ENCODE measurements at regions not wholly inside any gene's neighbourhood (a gene's known extent, or its start where the extent isn't known, plus 50 kb on each side); places are given as distances from the start of the nearest gene placed in this dataset.

DNA sequence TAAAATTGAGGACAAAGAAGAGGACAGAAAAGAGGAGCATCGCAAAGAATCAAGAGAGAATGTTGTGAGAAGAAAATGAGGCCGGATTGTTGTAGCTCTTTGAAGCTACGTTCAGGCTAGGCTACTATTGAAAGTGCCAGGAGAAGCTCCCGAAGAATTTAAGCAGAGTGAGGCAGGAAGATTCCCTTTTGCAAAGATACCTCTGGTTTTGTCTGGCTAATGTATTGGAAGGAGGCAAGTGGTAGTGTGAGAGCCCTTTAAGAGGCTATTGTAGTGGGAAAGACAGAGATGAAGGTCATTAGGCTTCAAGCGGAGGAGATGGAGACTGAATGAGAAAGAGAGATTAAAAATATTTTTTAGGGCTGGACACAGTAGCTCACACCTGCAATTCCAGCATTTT lies 476.9 kb upstream of the ADGRL2 start:
- TF ChIP-seq, protein P1, sequence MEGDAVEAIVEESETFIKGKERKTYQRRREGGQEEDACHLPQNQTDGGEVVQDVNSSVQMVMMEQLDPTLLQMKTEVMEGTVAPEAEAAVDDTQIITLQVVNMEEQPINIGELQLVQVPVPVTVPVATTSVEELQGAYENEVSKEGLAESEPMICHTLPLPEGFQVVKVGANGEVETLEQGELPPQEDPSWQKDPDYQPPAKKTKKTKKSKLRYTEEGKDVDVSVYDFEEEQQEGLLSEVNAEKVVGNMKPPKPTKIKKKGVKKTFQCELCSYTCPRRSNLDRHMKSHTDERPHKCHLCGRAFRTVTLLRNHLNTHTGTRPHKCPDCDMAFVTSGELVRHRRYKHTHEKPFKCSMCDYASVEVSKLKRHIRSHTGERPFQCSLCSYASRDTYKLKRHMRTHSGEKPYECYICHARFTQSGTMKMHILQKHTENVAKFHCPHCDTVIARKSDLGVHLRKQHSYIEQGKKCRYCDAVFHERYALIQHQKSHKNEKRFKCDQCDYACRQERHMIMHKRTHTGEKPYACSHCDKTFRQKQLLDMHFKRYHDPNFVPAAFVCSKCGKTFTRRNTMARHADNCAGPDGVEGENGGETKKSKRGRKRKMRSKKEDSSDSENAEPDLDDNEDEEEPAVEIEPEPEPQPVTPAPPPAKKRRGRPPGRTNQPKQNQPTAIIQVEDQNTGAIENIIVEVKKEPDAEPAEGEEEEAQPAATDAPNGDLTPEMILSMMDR (conservative IDR thresholded peaks at IDR 0.05), result no peak
- H3K27ac ChIP-seq, result no peak overlapping the region

- TF ChIP-seq, protein P1 (conservative IDR thresholded peaks at IDR 0.05), result no peak
- no peak overlapping the region for H3K27ac ChIP-seq
These were observed 483.5 kb upstream of the ADGRL2 start for GRCh38 chr1:81317191-81317590.

DNA sequence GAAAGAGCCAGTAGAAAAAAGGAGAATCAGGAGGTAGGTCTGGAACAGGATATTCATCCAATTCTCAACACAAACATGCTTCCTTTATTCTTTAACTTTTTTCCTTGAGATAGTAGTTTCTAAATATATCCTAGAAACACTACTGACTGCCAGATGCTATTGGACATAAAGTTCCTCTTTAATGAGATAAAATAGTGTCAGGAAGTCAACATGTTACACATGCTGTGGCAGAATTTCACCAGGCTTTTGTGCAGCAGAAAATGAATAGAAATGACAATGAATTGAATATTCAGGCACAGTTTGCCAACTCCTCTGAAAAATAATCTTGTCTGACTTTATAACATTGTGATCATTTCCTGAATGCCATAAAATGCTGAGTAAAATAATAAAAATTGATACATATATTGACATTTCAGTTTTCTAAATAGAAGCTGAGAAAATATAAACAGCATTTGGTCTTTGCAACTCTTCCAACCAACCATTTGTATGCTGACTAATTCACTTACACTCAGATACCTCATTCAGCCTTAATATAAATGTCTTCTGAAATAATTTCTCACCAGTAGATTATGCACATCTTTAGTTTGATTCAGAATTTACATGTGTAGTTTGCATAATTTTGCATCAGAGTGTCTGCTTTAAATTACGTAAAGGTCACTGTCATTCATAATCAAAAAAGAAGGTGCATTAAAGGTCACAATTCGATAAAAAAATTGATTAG lies 486.1 kb upstream of the ADGRL2 start:
- H3K27ac ChIP-seq, result no peak overlapping the region
- TF ChIP-seq, protein P1 (conservative IDR thresholded peaks at IDR 0.05), result no peak

DNA sequence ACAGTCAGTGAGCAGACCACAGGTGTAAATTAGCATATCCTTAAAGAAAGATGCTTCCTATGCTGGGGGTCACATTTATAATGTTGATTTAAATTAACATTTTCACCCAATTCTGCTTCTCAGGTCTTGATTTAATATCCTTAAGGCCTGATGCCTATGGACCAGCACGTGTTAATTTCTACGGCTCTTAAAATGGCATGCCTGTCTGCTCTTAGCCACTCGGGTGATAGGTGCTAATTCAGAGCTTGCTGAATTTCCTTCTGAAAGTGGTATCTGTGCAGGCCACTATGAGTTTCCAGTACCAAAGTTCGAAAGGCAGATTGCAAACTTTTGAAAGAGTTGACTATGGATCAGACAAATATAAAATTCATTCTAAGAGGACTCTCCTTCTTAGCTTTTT lies 487.4 kb upstream of the ADGRL2 start:
- TF ChIP-seq, protein P1 (conservative IDR thresholded peaks at IDR 0.05), result no peak

DNA sequence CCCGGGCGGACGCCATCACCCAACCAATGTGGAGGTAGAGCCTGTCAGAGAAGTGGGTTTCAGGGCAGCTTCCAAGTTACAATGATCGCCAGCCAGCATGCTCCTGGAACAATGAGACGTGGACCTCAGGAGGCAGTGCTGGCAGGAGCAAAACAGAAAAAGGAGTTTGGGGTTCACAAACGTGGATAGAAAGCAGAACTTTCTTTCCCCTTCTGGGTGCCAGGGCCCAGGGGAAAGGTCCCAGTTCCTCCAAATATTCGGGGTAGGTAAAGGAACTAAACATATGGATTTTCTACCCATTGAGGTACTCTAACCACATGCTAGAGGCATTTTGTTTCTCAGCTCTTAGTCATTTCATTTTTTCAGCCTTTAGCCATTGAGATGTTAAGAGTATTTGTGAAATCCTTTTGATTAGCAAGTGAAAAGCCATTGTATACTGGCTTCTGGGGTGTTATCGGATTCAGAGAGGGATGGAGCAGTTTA lies 488.4 kb upstream of the ADGRL2 start:
- no peak overlapping the region for H3K27ac ChIP-seq
- TF ChIP-seq, protein P1 (conservative IDR thresholded peaks at IDR 0.05), result no peak

More for the DNA sequence above, 487.4 kb upstream of the ADGRL2 start:
- H3K27ac ChIP-seq, result no peak overlapping the region

DNA sequence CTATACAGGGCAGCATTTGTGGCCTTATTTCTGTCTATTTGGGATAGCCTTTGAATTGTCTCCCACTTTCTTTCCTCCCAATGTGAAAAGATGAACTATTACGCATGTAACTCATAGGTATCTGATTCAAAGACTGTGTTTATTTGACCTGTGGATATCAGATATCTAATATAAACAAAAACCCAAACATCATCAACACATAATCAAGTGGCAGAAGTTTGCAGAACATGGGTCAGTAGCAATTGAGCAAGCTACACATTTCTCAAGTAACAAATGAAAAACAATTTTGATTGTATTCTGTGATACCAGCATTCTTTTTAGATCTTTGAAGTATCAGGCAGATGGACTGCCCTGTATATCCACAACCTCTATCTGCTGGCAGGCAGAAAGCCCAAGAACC lies 490.5 kb upstream of the ADGRL2 start:
- no peak overlapping the region for H3K27ac ChIP-seq
- TF ChIP-seq, protein P1 (conservative IDR thresholded peaks at IDR 0.05), result no peak

GRCh38 chr1:81308191-81308590 lies 492.5 kb upstream of the ADGRL2 start:
- TF ChIP-seq, protein P1 (conservative IDR thresholded peaks at IDR 0.05), result no peak
- no peak overlapping the region for H3K27ac ChIP-seq
